Kasumi-1 (cell line): ENCODE measurements at regions not wholly inside any gene's neighbourhood (a gene's known extent, or its start where the extent isn't known, plus 50 kb on each side); places are given as distances from the start of the nearest gene placed in this dataset.

ENCODE experiments used
- DNase-seq, 2 experiments: peaks; one replicate each; lab custom pipeline; 2025; lab: John Stamatoyannopoulos, UW

DNA sequence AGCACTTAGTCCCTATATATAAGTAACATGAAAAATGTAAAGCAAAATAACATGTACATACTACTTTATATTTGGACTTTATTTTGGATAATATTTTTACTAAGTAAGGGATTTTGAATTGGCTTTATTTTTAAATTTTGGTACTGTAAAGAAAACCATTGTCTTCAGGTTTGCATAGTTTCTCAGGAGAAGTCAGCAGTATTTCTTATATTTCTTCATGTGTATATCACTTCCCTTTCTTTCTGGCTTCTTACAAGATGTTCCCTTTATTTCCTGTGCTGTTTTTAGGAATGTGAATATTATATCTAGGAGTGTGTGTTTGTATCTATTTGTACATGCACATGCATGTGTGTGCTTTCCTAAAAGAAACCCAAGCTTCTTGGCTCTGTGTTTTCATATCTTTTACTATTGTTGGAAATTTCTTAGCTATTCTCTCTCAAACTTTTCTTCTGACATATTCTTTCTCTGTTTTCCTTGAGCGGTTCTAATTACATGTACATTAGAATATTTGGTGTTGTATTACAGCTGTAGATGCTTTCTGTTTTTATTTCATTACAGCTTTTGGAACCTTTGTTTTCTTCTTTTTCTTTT is 1549.7 kb upstream of the ACVR2A start:
- peak; percentile 51 to 77 for DNase-seq

DNA sequence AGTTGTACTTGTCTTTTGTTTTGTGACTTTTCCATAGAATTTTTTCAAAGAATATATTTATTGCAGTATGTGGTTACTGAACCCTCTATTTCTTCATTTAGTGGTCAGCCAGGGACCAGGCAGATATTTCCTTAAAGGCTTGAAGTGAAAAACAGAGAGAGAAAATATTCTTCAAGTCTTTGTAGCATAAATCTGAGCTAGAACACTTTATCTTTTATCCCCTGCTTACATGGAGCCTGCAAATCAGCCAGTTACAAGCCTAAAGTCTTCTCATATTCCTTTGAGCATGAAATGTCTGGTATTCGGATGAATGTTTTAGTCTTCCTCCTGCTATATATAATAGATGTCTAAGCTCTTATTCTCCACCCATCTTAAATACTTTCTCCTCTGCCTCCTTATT is 1557.5 kb upstream of the ACVR2A start:
- no peak for DNase-seq

DNA sequence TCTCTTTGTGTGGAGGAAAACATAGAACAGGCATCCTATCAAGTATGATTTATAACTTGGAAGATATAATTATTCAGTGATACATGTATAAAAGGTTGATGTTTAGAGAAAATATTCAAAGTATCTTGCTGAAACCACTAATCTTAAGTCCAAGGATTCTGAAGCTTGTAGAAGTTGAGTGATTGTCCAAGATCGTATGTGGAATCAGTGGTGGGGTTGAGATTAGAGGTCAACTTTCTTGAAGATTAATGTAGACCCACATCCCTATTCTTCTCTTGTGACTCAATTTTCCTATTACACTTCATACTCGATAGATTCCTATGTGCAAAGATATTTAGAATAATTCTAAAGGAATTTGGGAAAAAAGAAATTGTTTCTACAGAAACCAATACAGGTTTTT is 1565.9 kb upstream of the ACVR2A start:
- no peak for DNase-seq

DNA sequence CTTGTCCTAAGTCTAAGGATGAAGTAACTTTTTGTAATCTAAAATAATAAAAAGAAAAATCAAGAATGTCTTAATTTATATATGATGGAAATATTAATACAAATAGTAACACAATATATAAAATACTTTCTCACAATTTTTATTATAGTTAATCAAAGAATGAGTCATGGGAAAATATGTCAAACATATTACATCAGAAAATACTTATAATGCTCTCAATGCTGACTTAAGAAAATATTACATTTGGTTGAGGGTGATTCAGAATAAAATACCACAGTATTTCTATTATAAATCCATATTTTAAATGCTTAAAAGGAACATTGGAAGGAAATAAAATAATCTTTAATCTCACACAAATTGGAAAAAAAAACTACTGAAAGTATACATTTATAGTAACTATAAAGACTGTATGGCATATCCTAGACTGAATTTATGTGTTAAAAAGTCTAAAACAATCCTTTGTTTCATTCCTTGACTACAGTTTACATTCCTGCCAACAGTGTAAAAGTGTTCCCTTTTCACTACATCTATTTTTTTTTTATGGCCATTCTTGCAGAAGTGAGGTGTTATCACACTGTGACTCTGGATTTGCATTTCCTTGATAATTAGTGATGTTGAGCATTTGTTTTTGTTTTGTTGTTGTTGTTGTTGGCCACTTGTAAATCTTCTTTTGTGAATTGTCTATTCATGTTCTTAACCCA is 1573.5 kb upstream of the ACVR2A start:
- no peak for DNase-seq

DNA sequence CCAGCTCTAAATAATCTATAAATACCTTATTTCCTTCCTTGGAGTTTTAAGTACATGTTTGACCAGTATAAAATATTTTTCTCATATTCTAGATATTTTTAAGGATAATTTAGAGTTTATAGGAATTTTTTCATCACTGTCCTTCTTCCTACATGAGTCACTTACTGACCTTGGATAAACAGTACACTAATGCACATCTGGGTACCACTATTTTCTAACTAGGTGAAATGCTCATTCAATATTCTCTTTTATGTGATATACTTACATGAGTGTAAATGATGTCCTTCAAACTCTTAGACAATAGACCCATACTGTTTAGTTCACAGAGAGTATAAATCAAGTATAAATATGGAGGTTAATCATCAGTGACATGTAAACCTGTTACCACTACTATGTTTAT is 1574.2 kb upstream of the ACVR2A start:
- DNase-seq: no peak

DNA sequence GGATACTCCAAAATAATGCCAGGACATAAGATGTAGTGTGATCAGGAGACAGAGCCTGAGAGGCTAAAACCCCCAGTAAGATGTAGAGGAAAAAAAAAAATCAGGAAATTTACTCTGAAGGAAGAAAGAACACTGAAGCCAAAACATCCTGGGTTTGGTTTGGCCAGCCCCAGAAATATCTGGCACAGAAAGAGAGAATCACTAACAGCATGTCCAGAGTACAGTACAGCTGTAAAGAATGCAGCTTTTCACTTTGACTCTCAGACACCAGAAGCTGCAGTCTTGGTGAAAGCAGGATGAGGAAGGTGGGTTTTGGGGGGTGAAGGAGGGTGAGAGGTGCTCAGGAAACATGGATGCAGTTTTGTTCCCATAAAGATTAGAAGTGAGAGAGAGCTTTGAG is 1577.7 kb upstream of the ACVR2A start:
- no peak for DNase-seq

DNA sequence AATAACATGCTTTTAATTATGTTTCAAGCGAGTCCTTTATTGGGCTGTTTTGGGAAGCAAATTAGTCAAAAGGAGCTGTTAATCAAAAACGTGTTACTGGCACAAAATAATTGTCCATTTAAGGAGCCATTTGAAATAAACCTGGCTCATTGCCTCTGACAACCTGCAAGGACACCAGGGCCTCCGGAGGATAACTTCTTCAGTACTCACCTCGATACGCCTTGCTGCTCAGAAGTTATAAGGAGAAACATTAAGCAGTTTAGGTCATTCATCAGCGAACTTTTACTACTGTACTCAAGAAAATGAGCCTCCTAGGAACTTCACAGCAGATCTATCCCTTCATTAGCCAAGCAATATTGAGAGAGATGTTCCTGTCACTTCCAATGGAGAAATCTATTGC is 1579.2 kb upstream of the ACVR2A start:
- no peak for DNase-seq

DNA sequence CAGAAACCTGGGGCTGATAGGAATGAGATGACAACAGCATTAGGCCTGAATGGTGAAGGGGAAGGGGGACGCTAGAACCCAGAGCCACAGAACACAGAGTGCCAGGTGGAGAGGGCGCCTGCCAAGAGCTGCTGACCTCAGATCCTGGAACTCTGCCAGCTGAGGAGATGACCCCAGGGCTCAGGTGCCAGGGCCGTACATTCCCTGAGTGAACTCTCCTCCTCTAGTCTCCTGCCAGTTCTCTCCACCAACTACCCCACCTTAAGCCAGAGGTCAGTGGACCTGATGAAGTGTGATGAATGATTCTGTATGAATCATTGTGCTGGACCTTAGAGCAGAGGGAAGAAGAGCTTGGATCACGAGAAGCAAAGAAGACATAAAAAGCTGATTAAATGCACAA is 1582.2 kb upstream of the ACVR2A start:
- no peak for DNase-seq

DNA sequence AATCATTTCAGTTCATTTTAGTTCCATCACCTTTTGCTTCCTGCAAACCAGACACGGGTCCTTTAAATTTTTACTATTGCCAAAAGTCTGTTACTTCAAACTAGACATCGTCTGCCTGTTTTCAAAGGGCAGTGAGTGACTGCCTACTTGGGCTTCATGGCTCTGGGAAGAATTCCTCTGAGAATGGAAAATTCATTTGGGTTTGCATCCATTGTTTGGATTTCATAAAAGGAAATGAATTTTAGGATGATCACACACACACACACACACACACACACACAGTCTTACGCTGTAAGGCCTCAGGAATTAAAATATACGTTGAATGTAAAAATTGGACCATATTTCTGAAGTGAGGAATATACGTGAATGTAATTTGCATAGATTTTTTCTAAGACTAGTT is 1584.3 kb upstream of the ACVR2A start:
- no peak for DNase-seq

DNA sequence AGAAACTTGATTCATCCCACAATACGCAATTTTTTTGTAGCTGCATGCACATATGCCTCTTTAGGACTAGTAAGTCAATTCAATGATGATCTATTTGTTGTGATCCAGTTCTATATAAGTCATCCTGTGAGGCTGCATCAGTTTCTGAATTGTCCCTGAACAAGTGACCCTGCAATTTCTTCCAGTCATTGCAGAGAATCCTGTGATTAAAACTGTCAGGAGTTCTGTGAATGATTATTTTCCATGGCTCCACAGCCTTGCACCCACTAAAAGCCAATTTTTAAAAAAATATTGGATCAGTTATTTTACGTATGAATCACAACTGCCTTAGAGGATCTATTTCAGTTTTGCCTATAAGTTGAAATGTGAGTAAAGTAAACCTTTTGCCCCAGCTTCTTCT is 1585.0 kb upstream of the ACVR2A start:
- DNase-seq: no peak

DNA sequence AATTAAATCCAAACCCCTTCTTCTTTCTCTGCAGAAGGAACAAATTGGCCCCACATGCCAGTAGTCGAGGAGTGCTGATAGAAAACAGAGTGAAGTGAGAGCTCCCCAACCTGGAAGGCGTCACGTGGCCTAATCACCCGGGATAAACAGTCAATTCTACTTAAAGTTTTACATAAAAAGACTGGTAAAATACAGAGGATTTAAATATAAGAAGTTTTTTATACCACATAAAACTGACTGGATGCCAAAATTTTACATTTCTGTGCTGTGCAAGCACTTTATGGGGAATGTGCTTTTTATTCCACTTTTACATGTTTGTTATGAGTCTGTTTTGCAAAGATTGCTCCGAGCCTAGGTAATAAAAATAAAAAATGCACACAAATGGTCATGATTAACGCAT is 1586.8 kb upstream of the ACVR2A start:
- no peak for DNase-seq

DNA sequence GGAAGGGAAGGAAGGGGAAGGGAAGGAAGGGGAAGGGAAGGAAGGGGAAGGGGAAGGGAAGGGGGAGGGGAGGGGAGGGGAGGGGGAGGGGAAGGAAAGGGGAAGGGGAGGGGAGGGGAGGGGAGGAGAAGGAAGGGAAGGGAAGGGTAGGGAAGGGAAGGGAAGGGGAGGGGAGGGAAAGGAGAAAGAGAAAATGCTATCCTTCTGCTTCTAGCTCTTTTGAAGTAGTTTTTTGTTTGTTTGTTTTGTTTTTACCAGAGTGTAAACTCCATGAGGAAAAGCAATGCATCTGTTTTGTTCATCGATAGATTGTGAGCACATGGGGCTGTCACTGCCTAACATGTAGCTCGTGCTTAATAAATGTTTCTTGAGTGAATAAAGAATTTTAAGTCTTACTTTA is 1592.7 kb upstream of the ACVR2A start:
- no peak for DNase-seq

DNA sequence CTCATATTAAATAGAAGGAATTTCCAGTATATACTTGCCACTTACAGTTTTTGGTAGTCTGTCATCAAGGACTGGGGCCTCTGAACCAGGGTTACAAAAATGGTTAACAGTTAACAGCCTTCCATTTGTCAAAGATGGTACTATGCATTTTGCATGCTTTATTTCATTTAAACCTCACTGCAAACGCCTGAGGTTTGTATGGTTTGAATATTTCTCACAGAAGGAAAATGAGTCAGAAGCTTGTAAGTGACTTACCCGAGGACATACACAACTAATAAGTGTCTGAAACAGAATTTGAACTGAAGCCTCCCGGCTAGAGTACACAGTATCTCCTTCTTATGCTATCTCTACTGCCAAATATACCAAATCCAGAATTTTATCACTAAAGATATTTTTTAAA is 1593.5 kb upstream of the ACVR2A start:
- DNase-seq: no peak

DNA sequence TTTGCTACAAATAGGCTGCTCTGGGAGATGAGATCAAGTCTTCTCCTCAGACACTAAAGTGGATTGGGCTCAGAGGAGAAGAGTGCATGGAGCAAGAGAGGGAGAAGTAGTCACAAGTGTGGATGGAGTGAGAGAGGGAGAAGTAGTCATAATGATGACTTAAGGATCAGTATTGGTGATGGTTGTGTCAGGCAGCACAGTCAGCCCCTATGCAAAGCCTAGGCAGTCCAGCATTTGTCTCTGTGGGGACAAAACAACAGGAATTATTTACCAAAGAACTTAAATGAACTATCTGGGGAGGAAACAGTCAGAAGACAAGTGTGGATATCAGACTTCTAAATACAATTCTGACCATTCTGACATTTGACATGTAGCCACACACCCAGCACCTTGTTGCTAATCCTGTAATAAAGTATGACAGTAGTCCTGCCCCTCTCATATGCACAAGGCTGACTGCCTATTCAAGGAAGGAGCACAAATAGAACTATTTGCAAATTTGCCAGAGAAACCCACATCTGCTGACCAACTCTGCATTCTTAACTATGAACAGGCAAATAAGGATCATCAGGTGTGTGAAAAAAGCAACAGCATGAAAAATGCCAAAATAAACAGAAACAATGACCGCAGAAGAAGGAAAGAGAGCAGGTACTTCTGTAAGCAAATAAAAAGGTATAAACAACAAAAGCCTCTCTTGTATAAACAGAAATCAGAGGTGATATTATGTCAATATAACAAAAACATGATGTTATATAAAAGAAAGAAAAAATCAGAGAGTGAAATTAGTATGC is 1597.9 kb upstream of the ACVR2A start:
- DNase-seq: no peak

DNA sequence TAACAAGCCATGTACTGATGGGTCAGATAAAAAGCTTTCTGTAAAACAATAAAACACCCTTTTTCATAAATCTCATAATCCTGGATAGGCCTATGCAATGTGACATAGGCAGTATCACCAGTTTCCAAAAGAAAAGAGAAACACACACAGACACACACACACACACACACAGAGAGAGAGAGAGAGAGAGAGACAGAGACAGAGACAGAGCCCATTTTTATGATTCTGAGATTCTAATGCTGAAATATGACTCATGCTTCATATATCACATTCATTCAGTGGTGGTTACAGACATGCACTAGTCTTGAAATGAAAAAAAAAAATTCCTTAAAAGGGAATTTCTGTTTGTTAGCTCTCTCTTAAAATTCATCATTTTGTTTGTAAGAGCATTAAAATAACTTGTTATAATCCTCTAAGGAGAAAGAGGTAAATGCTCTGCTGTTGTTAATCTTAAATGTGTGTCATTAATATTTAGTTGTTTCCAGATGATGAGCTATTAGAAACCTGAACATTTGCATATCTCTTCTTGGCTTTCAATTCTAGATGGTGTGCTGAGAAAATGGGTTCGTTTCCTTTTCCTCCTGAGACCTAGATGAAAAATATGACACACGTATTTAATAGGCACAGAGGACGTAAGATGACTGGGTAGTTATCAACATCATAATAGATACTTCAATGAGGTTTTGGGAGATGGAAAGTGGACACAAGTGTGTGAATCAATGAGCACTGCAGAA is 1598.7 kb upstream of the ACVR2A start:
- no peak for DNase-seq

DNA sequence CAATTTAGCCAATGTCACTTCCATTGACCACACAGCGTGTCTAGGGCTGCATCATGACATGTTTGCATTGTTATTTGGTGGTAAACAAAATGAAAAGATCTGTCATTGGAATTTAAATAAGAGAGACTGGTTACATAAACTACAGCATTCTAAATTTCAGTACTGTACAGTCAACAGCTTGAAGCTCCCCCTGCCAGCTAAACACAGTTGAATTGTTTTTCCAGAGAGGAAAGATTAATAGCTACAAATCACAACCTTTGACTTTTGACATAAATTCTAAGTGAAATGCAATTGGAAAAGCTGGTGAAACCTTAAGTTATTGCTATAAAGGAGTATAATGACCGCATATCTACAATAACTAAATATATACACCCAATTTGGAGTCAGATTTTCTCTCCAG is 1600.0 kb upstream of the ACVR2A start:
- no peak for DNase-seq

DNA sequence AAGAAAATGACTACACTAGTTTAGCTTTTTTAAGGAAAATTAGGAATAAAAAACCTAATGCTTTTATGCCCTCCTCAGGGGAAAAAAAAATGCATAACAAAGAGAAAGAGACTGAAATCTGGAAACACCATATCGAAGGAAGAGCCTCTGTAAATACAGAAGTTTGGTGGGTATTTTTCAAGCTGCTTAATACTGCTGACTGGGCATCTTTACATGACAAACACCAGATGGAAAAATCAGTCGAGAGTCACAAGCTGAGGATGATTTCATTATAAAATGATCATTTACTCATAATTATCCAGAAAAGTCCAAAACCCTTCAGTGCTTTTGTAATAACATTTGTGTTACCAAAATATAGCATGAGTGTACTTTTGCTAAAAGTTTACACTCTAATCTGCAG is 1600.7 kb upstream of the ACVR2A start:
- no peak for DNase-seq

DNA sequence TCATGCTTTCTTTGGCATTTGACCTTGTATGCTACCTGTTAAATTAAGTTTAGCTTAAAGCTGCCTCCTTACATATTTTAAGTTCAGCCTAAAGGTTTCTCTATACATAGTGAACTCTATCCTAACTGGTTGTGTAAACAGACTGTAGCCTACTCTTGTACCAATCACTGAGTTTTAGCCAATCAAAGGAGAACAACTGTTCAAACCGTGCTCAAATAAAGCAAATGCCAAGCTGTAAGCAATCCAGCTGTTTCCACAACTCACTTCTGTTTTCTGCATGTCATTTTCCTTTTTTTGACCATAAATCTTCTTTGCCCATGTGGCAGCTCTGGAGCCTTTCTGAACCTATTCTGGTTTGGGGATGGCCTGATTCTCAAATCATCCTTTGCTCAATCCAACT is 1603.8 kb upstream of the ACVR2A start:
- no peak for DNase-seq

DNA sequence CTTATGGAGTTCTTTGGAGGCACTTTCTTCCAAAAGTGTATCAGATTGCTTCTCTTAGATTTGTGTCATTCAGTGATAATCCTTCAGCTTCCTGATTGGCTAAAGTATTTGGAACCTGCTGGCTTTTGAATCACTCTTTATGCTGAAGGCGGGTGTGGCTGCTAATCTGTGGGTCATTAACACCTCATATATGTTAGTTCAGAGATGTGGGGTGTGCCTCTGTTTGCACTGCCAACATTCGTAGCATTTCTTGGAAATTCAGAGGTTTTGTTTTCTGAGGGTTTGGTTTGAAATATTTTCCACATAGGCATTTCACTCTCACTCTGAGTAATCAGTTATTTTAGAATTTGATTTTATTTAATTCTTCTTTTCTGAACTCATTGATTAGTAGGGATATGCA is 1604.4 kb upstream of the ACVR2A start:
- no peak for DNase-seq

DNA sequence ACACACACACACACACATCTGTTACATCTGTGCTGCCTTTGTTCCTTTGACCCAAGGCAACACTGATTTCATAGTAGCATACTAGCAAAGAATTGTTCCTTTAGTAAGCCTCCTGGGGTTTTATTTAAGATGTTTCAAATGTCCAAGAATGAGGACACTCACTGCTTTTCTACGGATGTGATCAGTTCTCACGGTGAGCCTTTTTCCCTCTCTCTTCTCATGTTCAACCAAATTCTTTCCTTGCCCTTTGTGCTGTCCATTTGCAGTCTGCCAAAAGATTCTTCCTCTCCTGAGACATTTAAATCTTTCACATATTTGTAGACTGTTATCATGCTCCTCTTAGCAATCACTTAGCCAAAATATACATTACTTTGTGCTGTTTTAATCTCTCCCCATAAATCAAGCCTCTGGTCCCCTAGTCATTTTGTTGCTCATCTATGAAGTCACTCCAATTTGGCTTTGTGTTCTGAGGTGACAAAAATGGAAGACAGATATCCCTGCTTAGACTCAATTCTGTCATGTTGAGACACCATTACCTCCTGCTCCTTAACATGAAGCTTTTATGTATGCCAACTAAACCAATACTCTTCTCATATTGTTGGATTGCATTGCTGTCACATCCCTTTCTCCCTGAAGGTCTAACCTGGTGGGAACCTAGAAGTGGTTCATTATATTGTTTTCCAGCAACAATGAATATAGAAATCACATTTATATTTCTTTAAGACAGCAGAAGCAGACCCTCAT is 1605.3 kb upstream of the ACVR2A start:
- no peak for DNase-seq

DNA sequence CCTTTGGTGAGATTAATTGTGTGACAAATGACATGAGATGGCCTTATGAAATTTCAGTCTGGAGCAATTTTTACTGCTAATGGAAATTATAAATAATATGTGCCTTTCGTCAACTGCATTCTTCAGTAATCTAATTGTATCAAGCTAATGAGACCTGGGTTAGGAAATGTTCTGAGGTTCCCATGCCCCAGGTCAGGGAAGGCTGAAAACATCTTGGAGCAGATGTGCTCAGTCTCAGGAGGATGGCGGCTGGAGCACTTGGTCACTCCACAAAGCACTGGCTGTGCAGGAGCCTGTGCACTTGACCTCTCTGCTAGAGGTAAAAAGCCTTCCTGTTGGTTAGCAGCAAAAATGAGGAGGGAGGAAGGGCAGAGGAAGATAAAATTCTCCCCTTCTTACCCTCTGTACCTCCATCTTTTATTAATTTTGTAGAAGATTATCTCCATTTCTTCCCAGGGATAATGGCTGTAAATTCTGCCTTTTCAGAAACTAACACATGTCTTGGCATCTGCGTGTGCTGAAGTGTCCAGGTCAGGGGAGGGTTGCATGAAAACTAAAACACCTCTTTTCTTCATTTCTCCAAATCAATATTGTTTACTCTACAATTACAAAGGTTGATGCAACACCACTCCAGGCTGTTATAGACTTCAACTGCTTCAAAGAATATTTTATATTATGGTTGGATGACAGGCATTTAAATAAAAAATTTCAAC is 1606.4 kb upstream of the ACVR2A start:
- no peak for DNase-seq
